Activated CD4-positive, alpha-beta memory T cell treated with anti-CD3 and anti-CD28 coated beads for 36 hours (primary cell): ENCODE measurements at regions not wholly inside any gene's neighbourhood (a gene's known extent, or its start where the extent isn't known, plus 50 kb on each side); places are given as distances from the start of the nearest gene placed in this dataset.
"Not testable (repeated sequence)": the region's sequence is repeated elsewhere in the genome, so short reads cannot be mapped to it uniquely, and the experiment has no call there.

Experiments
- CTCF ChIA-PET: fragments of 350-600 bp; sonication (Branson Sonifier 250); formaldehyde crosslinking; loops from one replicate; lab custom pipeline; 2021; ENCODE audit warnings: antibody characterized with exemption, inconsistent platforms; lab: Charles Lee
- POLR2A ChIA-PET: fragments of 350-600 bp; sonication (Branson Sonifier 250); formaldehyde crosslinking; loops from one replicate; lab custom pipeline; 2021; ENCODE audit warnings: antibody characterized with exemption; lab: Charles Lee
- DNase-seq: peaks from one replicate; pipeline ENCODE4 v3.0.0-alpha.2; 2020
- H3K27ac Mint-ChIP-seq: one replicate; pipeline ENCODE4 v1.8.0; 2021; ENCODE audit warnings: mixed read lengths
- H3K27me3 Mint-ChIP-seq: one replicate; pipeline ENCODE4 v1.8.0; 2021; ENCODE audit warnings: mixed read lengths
- H3K36me3 Mint-ChIP-seq: one replicate; pipeline ENCODE4 v1.8.0; 2021; ENCODE audit warnings: mixed read lengths
- H3K4me1 Mint-ChIP-seq: one replicate; pipeline ENCODE4 v1.8.0; 2021; ENCODE audit warnings: low read depth, mixed read lengths
- H3K4me3 Mint-ChIP-seq: one replicate; pipeline ENCODE4 v1.8.0; 2021; ENCODE audit warnings: mild to moderate bottlenecking, mixed read lengths
- H3K9me3 Mint-ChIP-seq: one replicate; pipeline ENCODE4 v1.8.0; 2021; ENCODE audit warnings: mixed read lengths
- intact Hi-C: fragments of 100-400 bp; cut with micrococcal nuclease; formaldehyde crosslinking; loops from one replicate; pipeline ENCODE4 v1.15.1; 2023

- H3K4me1 Mint-ChIP-seq = no peaks in the 10 kb centered on the region
- no peak overlapping the region for H3K4me3 Mint-ChIP-seq
- POLR2A ChIA-PET = no interaction called here
- no peaks in the 10 kb centered on the region for H3K27me3 Mint-ChIP-seq
- no peak for DNase-seq
- H3K36me3 Mint-ChIP-seq = no peaks in the 10 kb centered on the region
- intact Hi-C loops = no loop called here
- CTCF ChIA-PET = no interaction called here
- H3K27ac Mint-ChIP-seq = no peak overlapping the region
- peaks cover 18% of the 10 kb centered on the region for H3K9me3 Mint-ChIP-seq
These were observed 146.3 kb downstream of the MANEA start for GRCh38 chr6:95723638-95724037.

- H3K27me3 Mint-ChIP-seq = no peaks in the 10 kb centered on the region
- H3K9me3 Mint-ChIP-seq = peaks cover 10% of the 10 kb centered on the region
- no peak for DNase-seq
- no peak overlapping the region for H3K27ac Mint-ChIP-seq
- no peak overlapping the region for H3K4me3 Mint-ChIP-seq
- no peaks in the 10 kb centered on the region for H3K4me1 Mint-ChIP-seq
- H3K36me3 Mint-ChIP-seq = no peaks in the 10 kb centered on the region
- CTCF ChIA-PET = no interaction called here
- POLR2A ChIA-PET = no interaction called here
- intact Hi-C loops = no loop called here
These were observed 148.0 kb downstream of the MANEA start for GRCh38 chr6:95725344-95725743.

- Mint-ChIP-seq H3K27me3 (no peaks in the 10 kb centered on the region), H3K4me3 (no peak overlapping the region), H3K4me1 (no peaks in the 10 kb centered on the region), H3K27ac (no peak overlapping the region), H3K36me3 (no peaks in the 10 kb centered on the region), H3K9me3 (no peaks in the 10 kb centered on the region)
- intact Hi-C loops = no loop called here
- ChIA-PET CTCF (no interaction called here), POLR2A (no interaction called here)
- DNase-seq = no peak
These were observed 162.8 kb downstream of the MANEA start for GRCh38 chr6:95740157-95740556.

- ChIA-PET CTCF (no interaction called here), POLR2A (no interaction called here)
- no peaks in the 10 kb centered on the region for H3K4me1 Mint-ChIP-seq
These were observed 163.7 kb downstream of the MANEA start for GRCh38 chr6:95741045-95741444.

GRCh38 chr6:95742767-95743289, 165.5 kb downstream of the MANEA start:
- POLR2A ChIA-PET = no interaction called here
- Mint-ChIP-seq H3K9me3 (no peaks in the 10 kb centered on the region), H3K27ac (no peak overlapping the region), H3K36me3 (no peaks in the 10 kb centered on the region), H3K4me3 (no peak overlapping the region), H3K27me3 (no peaks in the 10 kb centered on the region), H3K4me1 (no peaks in the 10 kb centered on the region)
- intact Hi-C loops = no loop called here
- DNase-seq = no peak
- CTCF ChIA-PET = no interaction called here

More at GRCh38 chr6:95741045-95741444, 163.7 kb downstream of the MANEA start:
- no peaks in the 10 kb centered on the region for H3K27me3 Mint-ChIP-seq
- intact Hi-C loops = no loop called here
- H3K4me3 Mint-ChIP-seq = no peak overlapping the region
- DNase-seq = no peak
- H3K27ac Mint-ChIP-seq = no peak overlapping the region
- no peaks in the 10 kb centered on the region for H3K36me3 Mint-ChIP-seq
- no peaks in the 10 kb centered on the region for H3K9me3 Mint-ChIP-seq

GRCh38 chr6:95743591-95743990, 166.3 kb downstream of the MANEA start:
- Mint-ChIP-seq H3K36me3 (no peaks in the 10 kb centered on the region), H3K27ac (no peak overlapping the region), H3K27me3 (no peaks in the 10 kb centered on the region), H3K4me1 (no peaks in the 10 kb centered on the region), H3K9me3 (no peaks in the 10 kb centered on the region), H3K4me3 (no peak overlapping the region)
- DNase-seq = no peak
- POLR2A ChIA-PET = no interaction called here
- intact Hi-C loops = no loop called here
- CTCF ChIA-PET = no interaction called here

GRCh38 chr6:95758236-95759069, 181.1 kb downstream of the MANEA start:
- H3K9me3 Mint-ChIP-seq, H3K36me3 Mint-ChIP-seq, H3K27me3 Mint-ChIP-seq, H3K27ac Mint-ChIP-seq, POLR2A ChIA-PET, H3K4me3 Mint-ChIP-seq, intact Hi-C loops, H3K4me1 Mint-ChIP-seq, CTCF ChIA-PET, DNase-seq: not testable (repeated sequence)

GRCh38 chr6:95767897-95768463, 190.6 kb downstream of the MANEA start:
- ChIA-PET POLR2A (no interaction called here), CTCF (no interaction called here)
- DNase-seq = no peak
- H3K27me3 Mint-ChIP-seq = no peaks in the 10 kb centered on the region
- H3K4me1 Mint-ChIP-seq = no peaks in the 10 kb centered on the region
- H3K36me3 Mint-ChIP-seq = no peaks in the 10 kb centered on the region
- no peaks in the 10 kb centered on the region for H3K9me3 Mint-ChIP-seq
- no peak overlapping the region for H3K4me3 Mint-ChIP-seq
- intact Hi-C loops = no loop called here
- H3K27ac Mint-ChIP-seq = no peak overlapping the region

- no peak overlapping the region for H3K27ac Mint-ChIP-seq
- H3K4me1 Mint-ChIP-seq = no peaks in the 10 kb centered on the region
- DNase-seq = no peak
- ChIA-PET CTCF (no interaction called here), POLR2A (no interaction called here)
- no peaks in the 10 kb centered on the region for H3K27me3 Mint-ChIP-seq
- H3K9me3 Mint-ChIP-seq = no peaks in the 10 kb centered on the region
- H3K36me3 Mint-ChIP-seq = no peaks in the 10 kb centered on the region
- no peak overlapping the region for H3K4me3 Mint-ChIP-seq
- intact Hi-C loops = no loop called here
These were observed 191.2 kb downstream of the MANEA start for GRCh38 chr6:95768539-95768938.

GRCh38 chr6:95777338-95777737, 200.0 kb downstream of the MANEA start:
- Mint-ChIP-seq H3K4me3 (no peak overlapping the region), H3K36me3 (no peaks in the 10 kb centered on the region), H3K9me3 (peaks cover 7% of the 10 kb centered on the region), H3K4me1 (no peaks in the 10 kb centered on the region), H3K27me3 (no peaks in the 10 kb centered on the region), H3K27ac (no peak overlapping the region)
- DNase-seq = no peak
- intact Hi-C loops = no loop called here
- ChIA-PET POLR2A (no interaction called here), CTCF (no interaction called here)

- no peaks in the 10 kb centered on the region for H3K27me3 Mint-ChIP-seq
- H3K27ac Mint-ChIP-seq = no peak overlapping the region
- H3K9me3 Mint-ChIP-seq = peaks cover 7% of the 10 kb centered on the region
- POLR2A ChIA-PET = no interaction called here
- DNase-seq = no peak
- H3K4me3 Mint-ChIP-seq = no peak overlapping the region
- CTCF ChIA-PET = no interaction called here
- no peaks in the 10 kb centered on the region for H3K36me3 Mint-ChIP-seq
- intact Hi-C loops = no loop called here
- H3K4me1 Mint-ChIP-seq = no peaks in the 10 kb centered on the region
These were observed 202.7 kb downstream of the MANEA start for GRCh38 chr6:95780037-95780436.

- CTCF ChIA-PET = no interaction called here
- Mint-ChIP-seq H3K27ac (no peak overlapping the region), H3K9me3 (no peaks in the 10 kb centered on the region)
These were observed 206.7 kb downstream of the MANEA start for GRCh38 chr6:95784019-95784418.

GRCh38 chr6:95784869-95785268, 207.5 kb downstream of the MANEA start:
- CTCF ChIA-PET = no interaction called here
- no peaks in the 10 kb centered on the region for H3K27me3 Mint-ChIP-seq
- no peak overlapping the region for H3K4me3 Mint-ChIP-seq
- no peak overlapping the region for H3K27ac Mint-ChIP-seq
- H3K9me3 Mint-ChIP-seq = no peaks in the 10 kb centered on the region
- intact Hi-C loops = no loop called here
- POLR2A ChIA-PET = interaction anchor here (0.6 kb wide), 1 partner anchor 99 kb away, joined by 3 read pairs; no protein-coding TSS in a partner anchor
- no peaks in the 10 kb centered on the region for H3K36me3 Mint-ChIP-seq
- DNase-seq = no peak
- no peaks in the 10 kb centered on the region for H3K4me1 Mint-ChIP-seq

More at GRCh38 chr6:95784019-95784418, 206.7 kb downstream of the MANEA start:
- no peaks in the 10 kb centered on the region for H3K27me3 Mint-ChIP-seq
- DNase-seq = no peak
- H3K4me3 Mint-ChIP-seq = no peak overlapping the region
- POLR2A ChIA-PET = no interaction called here
- no peaks in the 10 kb centered on the region for H3K4me1 Mint-ChIP-seq
- no peaks in the 10 kb centered on the region for H3K36me3 Mint-ChIP-seq
- intact Hi-C loops = no loop called here
